Fibroblast of pulmonary artery (primary cell): ENCODE measurements at regions not wholly inside any gene's neighbourhood (a gene's known extent, or its start where the extent isn't known, plus 50 kb on each side); places are given as distances from the start of the nearest gene placed in this dataset.

Experiments
- DNase-seq: peaks from one replicate; pipeline ENCODE4 v3.0.0-alpha.2; 2010; ENCODE audit warnings: low read depth
- H3K4me3 ChIP-seq: replicated peaks from 2 replicates; pipeline ENCODE4 v1.5.1; 2011; ENCODE audit warnings: low read depth, mild to moderate bottlenecking, control low read depth, low read length, moderate library complexity
- TF ChIP-seq, protein P1 (sequence below): IDR thresholded peaks from 2 replicates; pipeline ENCODE4 v1.5.1; 2011; ENCODE audit warnings: mild to moderate bottlenecking, control low read depth, low read length, inconsistent platforms; ENCODE audit errors: missing control alignments

DNA sequence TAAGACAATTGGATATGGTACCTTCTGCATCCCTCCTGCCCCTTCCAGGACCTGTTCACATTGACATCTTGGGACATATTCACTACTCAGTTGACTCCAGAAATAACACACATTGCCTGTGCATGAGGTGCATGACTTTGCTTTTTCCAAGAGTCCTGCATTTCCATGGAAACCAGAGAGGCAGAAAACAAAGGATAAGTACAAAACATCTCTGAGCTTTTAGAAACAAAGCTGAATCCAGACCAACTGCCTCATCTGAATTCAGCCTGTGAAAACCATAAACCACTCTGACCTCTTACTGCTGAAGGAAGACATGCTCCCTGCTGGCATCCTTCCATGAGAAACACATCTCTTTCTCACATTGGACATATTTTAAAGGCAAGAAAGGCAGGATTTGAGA, 695.1 kb downstream of the TAF11L14 start:
- TF ChIP-seq, protein P1, sequence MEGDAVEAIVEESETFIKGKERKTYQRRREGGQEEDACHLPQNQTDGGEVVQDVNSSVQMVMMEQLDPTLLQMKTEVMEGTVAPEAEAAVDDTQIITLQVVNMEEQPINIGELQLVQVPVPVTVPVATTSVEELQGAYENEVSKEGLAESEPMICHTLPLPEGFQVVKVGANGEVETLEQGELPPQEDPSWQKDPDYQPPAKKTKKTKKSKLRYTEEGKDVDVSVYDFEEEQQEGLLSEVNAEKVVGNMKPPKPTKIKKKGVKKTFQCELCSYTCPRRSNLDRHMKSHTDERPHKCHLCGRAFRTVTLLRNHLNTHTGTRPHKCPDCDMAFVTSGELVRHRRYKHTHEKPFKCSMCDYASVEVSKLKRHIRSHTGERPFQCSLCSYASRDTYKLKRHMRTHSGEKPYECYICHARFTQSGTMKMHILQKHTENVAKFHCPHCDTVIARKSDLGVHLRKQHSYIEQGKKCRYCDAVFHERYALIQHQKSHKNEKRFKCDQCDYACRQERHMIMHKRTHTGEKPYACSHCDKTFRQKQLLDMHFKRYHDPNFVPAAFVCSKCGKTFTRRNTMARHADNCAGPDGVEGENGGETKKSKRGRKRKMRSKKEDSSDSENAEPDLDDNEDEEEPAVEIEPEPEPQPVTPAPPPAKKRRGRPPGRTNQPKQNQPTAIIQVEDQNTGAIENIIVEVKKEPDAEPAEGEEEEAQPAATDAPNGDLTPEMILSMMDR, result no peak
- DNase-seq, result no peak
- H3K4me3 ChIP-seq, result no peak overlapping the region

DNA sequence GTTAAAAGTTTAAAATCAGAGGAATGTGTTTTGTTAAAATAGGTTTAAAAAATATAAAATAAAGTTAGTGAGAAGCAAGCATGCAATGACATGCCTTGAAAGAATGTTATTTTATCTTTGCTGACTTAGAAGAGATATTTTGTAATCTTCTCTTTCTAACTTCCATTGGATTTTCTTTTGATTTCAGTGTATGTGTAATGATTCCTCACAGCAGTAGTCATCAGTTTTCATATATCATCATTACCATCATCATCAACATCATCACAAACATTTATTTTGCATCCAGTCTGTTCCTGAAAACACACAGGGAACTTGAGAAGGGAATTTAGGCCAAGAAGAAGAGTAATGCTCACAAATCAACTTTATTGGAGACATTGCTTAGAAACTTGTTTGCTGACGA, 699.6 kb downstream of the TAF11L14 start:
- H3K4me3 ChIP-seq, result no peak overlapping the region
- no peak for DNase-seq
- TF ChIP-seq, protein P1, result no peak

- no peak overlapping the region for H3K4me3 ChIP-seq
- DNase-seq, result no peak
- TF ChIP-seq, protein P1, result no peak
Measured at GRCh38 chr5:18334949-18335348, 700.7 kb downstream of the TAF11L14 start.

GRCh38 chr5:18354828-18355227, 720.6 kb downstream of the TAF11L14 start:
- no peak overlapping the region for H3K4me3 ChIP-seq

GRCh38 chr5:18357486-18357885, 723.2 kb downstream of the TAF11L14 start:
- TF ChIP-seq, protein P1, result no peak
- DNase-seq, result no peak
- no peak overlapping the region for H3K4me3 ChIP-seq

More at GRCh38 chr5:18354828-18355227, 720.6 kb downstream of the TAF11L14 start:
- no peak for DNase-seq
- TF ChIP-seq, protein P1, result no peak

GRCh38 chr5:18366234-18366633, 732.0 kb downstream of the TAF11L14 start:
- TF ChIP-seq, protein P1, result no peak
- DNase-seq, result no peak
- H3K4me3 ChIP-seq, result no peak overlapping the region

DNA sequence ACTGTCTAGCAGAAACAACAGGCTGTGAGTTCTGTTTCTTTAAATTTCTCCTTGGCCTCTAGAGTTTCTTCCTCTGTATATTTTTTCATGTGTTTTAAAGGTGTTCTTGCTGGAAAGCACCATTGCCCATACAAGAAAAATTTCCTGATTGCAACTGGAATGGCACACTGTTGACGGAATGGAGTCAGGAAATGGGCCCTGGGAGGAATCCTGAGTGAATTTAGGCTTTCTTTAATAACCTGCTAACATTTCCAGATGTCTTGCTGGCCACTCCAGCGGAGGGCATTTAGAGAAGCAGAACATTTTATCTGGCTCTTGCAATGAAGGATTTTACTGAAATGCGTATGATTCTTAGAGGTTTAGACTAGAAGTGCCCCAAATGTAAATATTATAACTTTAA, 736.3 kb downstream of the TAF11L14 start:
- TF ChIP-seq, protein P1, result no peak
- DNase-seq, result no peak

More for the DNA sequence above, 736.3 kb downstream of the TAF11L14 start:
- no peak overlapping the region for H3K4me3 ChIP-seq
